HS-27A (cell line): ENCODE measurements at regions not wholly inside any gene's neighbourhood (a gene's known extent, or its start where the extent isn't known, plus 50 kb on each side); places are given as distances from the start of the nearest gene placed in this dataset.

Experiments
- DNase-seq: peaks from one replicate; pipeline ENCODE4 v3.0.0-alpha.2; 2012; ENCODE audit warnings: low read depth, missing footprints

GRCh38 chrX:69305333-69306062 lies 140.2 kb upstream of the PJA1 start:
- no peak for DNase-seq

DNA sequence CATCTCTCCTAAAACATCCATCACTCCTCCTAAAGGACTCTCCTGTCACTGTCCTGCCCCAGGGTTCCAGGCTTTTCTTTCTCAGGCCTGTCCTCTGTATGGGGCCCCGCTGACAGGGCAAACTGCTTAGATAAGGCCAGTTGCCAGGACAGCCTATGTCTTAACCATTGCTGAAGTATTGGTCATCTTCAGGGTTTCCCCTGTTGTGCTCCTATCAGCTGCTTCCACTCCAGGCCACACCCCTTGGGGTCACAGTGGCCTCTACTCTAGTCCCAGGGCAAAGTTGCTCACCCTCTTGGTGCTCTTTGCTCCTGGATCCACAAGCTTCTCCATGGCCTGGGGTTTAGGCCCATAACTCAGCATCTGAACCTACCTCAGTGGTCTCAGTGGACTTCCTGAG lies 138.0 kb upstream of the PJA1 start:
- DNase-seq = no peak

- no peak for DNase-seq
Observed at GRCh38 chrX:69299951-69300714, 134.9 kb upstream of the PJA1 start.

GRCh38 chrX:69299285-69299684 lies 134.0 kb upstream of the PJA1 start:
- DNase-seq = no peak

DNA sequence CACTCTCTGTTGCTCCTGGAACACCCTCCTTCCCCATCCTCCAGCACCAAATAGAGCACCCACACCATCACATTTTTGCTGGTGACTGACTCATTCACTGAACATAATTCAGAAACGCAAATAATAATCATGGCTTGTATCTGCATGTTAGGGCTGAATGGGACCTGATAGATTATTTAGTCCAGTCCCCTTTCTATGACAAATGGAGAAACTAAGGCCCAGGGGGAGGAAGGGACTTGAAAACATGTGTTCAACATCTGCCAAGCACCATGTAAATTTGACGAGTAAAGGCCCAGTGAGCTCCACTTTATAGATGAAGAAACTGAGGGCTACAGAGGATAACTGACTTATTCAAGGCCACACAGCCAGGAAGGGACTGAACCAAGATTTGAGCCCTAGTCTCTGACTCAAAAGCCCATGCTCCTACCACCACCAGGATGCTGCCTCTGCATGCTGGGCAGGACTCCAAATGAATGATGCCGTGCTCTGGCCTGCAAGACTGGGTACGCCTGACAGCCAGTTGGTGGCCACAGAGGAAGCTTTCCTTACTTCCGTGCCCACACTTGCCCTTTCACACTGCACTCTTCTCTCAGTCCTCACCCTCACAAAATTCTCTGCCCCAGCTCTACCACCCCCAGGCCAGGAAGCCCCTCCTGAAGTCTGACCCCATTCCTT lies 133.3 kb upstream of the PJA1 start:
- DNase-seq = no peak

- DNase-seq = no peak
Observed at GRCh38 chrX:69297506-69297905, 132.3 kb upstream of the PJA1 start.

- no peak for DNase-seq
Observed at GRCh38 chrX:69293776-69294601, 128.7 kb upstream of the PJA1 start.

DNA sequence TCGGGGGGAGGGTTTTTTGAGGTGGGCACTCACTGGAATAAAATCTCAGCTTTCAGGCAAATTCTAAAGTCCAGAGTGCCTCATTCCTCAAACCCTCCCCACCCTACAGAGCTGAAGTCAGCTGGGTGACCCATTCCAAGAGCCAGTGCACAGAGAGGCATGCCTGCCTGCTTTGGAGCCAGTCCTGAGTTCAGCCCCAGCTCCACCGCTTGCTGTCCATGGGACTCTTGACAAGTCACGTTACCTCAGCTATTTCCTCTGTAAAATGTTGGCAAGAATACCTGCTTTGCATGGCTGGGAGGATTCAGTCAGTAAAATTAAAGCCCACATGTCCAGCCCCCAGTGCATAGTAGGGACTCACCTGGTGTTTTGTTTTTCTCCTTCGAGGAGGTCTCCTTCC lies 125.9 kb upstream of the PJA1 start:
- DNase-seq = no peak

- no peak for DNase-seq
Observed at GRCh38 chrX:69290292-69290691, 125.0 kb upstream of the PJA1 start.

- DNase-seq = no peak
Observed at GRCh38 chrX:69289793-69290123, 124.5 kb upstream of the PJA1 start.

DNA sequence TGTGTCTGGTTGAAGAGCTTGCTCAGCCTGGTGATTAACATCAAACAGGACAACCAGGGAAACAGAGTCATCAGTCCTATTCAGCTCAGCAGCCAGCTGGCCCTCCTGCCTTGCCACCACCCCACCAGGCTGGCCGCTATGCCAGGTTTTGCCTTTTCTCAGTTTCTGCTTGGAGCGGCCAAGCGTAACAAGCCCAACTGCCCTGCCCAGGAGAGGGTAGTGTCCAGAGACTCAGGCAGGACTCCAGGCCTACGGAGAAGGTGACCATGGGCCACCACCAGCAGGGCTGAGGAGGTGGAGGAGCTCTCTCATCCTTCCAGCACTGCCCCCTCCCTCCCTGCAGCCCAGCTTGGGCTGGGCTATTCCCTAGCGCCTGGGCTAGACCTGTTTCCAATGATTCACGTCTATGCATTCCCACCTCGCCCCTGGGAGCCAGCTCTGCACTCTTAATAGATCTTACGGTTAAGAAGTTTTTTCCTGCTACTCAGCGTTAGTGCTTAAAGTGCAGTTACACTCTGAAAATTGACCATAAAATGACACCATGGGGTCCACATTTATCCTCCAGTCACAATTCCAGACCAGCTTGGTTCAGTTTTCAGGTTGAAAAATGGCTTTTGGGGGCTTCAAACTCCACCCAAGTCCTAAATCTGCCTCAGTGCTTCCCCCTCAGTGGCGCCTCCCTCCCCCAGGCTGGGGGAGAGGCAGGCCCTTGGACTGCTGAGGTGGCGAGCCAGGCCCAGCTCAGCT lies 124.0 kb upstream of the PJA1 start:
- no peak for DNase-seq

DNA sequence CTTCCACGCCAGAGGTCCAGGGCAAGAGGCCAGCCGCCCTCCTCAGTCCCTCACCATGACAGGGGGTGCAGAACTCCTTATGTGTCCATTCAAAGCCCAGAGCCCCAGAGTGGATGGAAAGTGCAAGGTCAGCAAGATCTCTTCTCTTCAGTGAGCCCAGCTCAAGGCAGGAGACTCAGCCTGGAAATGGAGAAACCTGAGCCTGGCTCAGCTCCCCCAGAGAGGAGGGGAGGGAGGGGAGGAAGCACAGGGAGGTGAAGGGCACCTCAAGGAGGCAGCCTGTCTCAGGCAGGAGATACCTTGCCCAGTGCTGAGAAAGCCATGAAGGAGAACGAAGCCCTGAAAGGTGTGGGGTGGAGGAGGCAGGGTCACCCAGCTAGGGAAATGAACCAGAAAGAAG lies 121.8 kb upstream of the PJA1 start:
- DNase-seq = no peak

DNA sequence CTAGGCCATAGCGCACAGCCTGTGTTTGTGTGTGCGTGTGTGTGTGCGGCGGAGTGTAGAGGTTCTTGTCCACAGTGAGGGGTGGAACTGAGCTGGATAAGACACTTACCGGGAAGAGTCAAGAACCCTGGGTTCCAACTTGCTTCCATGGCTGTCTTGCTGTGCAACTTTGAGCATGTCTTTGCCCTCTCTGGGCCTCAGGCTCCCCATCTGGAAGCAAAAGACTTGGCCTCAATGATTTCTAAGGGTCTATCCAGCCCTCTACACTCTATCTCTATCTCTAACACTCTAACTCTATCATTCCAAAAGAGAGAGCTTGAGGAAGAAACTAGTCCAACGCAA lies 121.3 kb upstream of the PJA1 start:
- DNase-seq = no peak

- no peak for DNase-seq
Observed at GRCh38 chrX:69285881-69286564, 120.8 kb upstream of the PJA1 start.

- no peak for DNase-seq
Observed at GRCh38 chrX:69285401-69285877, 120.2 kb upstream of the PJA1 start.

DNA sequence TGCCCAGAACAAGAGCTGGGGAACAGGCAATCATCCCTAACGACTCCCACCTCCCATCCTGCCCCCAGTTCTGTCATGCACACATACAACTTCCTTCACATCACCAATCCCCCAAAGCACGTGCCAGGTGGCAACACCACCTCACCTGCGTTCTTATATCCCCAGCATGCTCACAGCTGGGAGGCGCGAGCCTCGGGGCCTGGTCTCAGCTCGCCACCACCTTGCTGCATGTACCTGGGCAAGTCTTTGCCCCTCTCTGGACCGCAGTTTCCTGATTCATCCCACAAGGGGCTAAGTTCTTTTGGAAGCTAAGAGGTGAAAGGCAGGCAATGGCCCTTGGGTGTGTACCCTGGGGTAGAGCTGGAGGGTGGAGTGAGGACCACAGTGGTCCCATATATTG lies 119.2 kb upstream of the PJA1 start:
- no peak for DNase-seq

DNA sequence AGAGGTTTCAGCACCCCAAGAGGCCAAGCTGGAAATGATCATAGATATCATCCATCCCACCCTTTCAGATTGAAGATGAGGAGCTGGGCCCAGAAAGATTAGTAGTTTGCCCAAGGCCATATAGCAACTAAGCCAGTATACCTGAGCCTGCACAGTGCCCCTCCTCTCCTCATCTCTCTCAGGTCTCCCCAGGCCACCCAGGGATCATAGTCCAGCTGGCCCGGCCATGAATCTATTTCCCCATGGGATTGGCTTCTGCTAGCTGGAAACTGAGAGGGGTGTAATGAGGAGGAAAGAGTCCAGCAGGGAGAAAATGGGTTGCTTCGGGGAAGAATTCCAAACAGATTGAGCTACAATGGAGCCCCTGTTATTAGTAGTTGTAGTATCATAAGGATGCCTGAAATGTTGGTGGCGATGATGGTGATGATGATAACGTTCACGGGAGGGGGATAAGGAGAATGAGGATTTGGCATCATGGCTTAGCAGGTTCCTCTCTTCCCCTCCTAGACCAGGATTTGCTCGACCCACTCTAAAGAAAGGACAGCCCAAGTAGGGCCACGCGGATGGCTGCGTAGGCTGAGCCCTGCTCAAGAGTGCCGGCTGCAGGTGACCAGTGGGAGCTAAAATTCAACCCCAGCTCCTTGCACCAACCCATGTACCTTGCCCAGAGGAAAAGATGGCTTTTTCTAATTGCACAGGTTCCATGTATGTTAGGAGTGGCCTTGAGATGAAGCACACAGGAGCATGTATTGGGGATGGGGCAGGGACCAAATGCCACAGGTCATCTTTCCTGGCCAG lies 117.8 kb upstream of the PJA1 start:
- no peak for DNase-seq

- no peak for DNase-seq
Observed at GRCh38 chrX:69280933-69281332, 115.7 kb upstream of the PJA1 start.

DNA sequence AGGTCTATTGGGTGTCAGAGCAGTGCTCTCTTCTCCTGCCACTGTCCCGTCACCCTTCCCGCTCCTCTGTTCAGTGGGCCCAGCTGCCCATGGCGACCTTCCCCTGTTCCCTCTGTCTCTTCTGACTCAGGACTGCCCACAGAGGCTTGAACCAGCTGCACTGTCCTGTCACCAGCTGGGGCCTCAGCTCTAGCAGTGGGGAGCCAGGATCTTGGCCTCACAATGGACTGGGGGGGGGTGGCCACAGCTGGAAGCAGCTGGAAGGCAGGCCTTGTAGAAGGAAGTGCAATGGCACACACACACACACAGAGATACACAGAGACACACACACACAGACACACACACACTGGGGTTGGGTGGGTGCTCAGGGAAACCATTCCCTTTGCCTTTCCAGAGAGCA lies 114.0 kb upstream of the PJA1 start:
- no peak for DNase-seq

DNA sequence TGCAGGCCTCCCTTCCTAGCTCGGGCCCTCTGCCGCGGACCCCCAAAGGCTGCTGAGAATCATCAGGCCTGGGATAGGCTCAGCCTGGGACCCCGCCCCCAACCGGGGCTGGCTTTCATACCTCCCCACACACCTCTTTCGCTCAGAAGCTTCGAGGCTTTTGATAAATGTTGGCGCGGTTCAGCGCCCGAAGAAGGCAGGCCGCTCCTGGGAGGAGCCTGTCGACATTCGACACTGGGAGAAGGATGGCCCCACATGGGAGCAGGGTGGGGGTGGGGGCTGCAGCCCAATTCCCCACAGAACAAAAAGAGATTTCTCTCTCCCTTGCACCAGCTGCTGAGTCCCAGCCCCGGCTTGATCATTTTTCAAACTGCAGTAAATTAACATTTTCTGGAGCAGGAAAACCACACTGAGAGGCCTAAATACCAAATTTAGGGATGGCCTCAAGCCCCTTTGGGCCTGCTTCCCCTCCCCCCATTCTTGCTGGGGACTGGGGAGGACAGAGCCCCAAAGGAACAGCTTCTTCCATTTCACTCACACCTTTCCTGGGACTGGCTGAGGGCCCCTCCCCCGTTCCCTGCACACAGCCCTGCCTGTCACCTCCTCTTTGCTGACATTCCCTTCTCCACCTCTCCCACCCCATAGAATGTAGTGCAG lies 112.9 kb upstream of the PJA1 start:
- no peak for DNase-seq
